ENCODE measurements at regions not wholly inside any gene's neighbourhood (a gene's known extent, or its start where the extent isn't known, plus 50 kb on each side); places are given as distances from the start of the nearest gene placed in this dataset.

DNA sequence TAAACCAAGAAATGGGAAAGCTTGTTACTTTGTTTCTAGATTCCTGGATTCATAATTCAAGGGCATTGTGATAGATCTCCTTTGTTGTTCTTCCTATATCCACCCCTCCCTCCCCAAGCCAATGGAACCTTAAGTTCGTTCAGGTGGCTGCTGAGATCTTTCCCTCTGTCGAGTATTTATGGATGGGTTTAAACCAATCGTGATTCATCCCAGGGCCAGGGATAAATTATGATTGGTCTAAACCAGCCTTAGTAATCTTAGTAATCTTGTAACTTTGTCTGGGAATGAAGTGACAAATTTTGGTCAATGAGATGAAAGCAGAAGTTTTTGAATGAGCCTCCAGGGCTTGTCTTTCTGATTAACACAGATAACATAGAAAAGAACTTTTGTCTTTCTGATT lies 56.1 kb upstream of the PCED1B start:
- Histone ChIP-seq H3K4me1 (ENCODE audit: control insufficient read depth, extremely low read depth, insufficient read depth, low read length) (peaks cover 20% of the 10 kb centered on the region), H3K27me3 (ENCODE audit: control insufficient read depth in 2 of 2, insufficient read depth in 2 of 2, low read length in 2 of 2) (no peaks in the 10 kb centered on the region), H3K9ac (replicated peaks; ENCODE audit: extremely low read depth, insufficient read depth, low read length) (no peak overlapping the region), H4K20me1 (replicated peaks; ENCODE audit: control insufficient read depth, extremely low read depth, insufficient read depth, low read length) (no peaks in the 10 kb centered on the region), H3K9me1 (replicated peaks; ENCODE audit: control insufficient read depth, extremely low read depth, insufficient read depth, low read length) (no peaks in the 10 kb centered on the region), H3K4me3 (replicated peaks in 1 of 3; ENCODE audit: insufficient read depth in 1 of 3, low read depth in 1 of 3, low read length in 3 of 3) (no peak overlapping the region), H2AFZ (ENCODE audit: low read depth, low read length) (no peak overlapping the region), H3K27ac (ENCODE audit: insufficient read depth, low read depth, low read length) (no peak overlapping the region), H3K79me2 (ENCODE audit: control insufficient read depth, insufficient read depth, low read length) (no peaks in the 10 kb centered on the region), H3K4me2 (ENCODE audit: insufficient read depth, low read length) (no peak overlapping the region), H3K36me3 (ENCODE audit: control insufficient read depth in 2 of 2, extremely low read depth in 1 of 2, insufficient read depth in 2 of 2, low read length in 2 of 2) (no peaks in the 10 kb centered on the region), H3K9me3 (replicated peaks; ENCODE audit: control insufficient read depth, insufficient read depth, low read length) (no peaks in the 10 kb centered on the region)
- CTCF ChIA-PET, result interaction anchor here (0.6 to 6.5 kb wide), 4 partner anchors 9 to 952 kb away, joined by 4 to 45 read pairs (median 6); no protein-coding TSS in a partner anchor
- DNase-seq (ENCODE audit: low read depth, low spot score) (no peak), FAIRE-seq (no peak)
- BruUV-seq (replicated peaks), result no TSS peak
- intact Hi-C loops (cut with micrococcal nuclease), result loop anchor here (5.0 kb wide), 4 partner anchors 81 to 1031 kb away; partner anchors contain the start of genes SCAF11 and SLC38A2
- dilution Hi-C loops (cut with MboI; ENCODE audit: extremely low pct_ligation_motif_present, low sequenced_read_pairs), result no loop called here
- TF ChIP-seq, protein P1, sequence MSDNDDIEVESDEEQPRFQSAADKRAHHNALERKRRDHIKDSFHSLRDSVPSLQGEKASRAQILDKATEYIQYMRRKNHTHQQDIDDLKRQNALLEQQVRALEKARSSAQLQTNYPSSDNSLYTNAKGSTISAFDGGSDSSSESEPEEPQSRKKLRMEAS (IDR thresholded peaks at IDR 0.05; ENCODE audit: insufficient read depth, insufficient read length), result no peak
- TF ChIP-seq POLR2AphosphoS5 (IDR thresholded peaks at IDR 0.05; ENCODE audit: insufficient read depth, low read depth, low read length) (no peak), FOS (IDR thresholded peaks at IDR 0.05; ENCODE audit: borderline replicate concordance, insufficient read depth, low read length) (no peak), POLR2A (IDR thresholded peaks at IDR 0.05; ENCODE audit: low read depth, low read length) (no peak), EZH2 (IDR thresholded peaks at IDR 0.05; ENCODE audit: borderline replicate concordance, low read depth, low read length, severe bottlenecking) (no peak), GATA2 (IDR thresholded peaks at IDR 0.05; ENCODE audit: insufficient read depth, insufficient read length, low read depth, low read length) (no peak), CTCF (IDR thresholded peaks at IDR 0.05; ENCODE audit: extremely low read depth in 1 of 2, insufficient read depth in 1 of 2, low read depth in 1 of 2, low read length in 2 of 2) (no peak), JUN (IDR thresholded peaks at IDR 0.05; ENCODE audit: borderline replicate concordance, insufficient read depth, insufficient read length, low read depth) (no peak), MYC (IDR thresholded peaks at IDR 0.05; ENCODE audit: low read depth, low read length) (no peak)
- POLR2A ChIA-PET, result interaction anchor here (1.2 kb wide), 1 partner anchor 375 kb away, joined by 3 read pairs; no protein-coding TSS in a partner anchor

Measured in endothelial cell of umbilical vein (primary cell).